NCI-H345 (cell line): ENCODE measurements at regions not wholly inside any gene's neighbourhood (a gene's known extent, or its start where the extent isn't known, plus 50 kb on each side); places are given as distances from the start of the nearest gene placed in this dataset.
A peak's percentile ranks its signal among the peaks of the same experiment; 100 is the strongest.
"Not testable (repeated sequence)": the region's sequence is repeated elsewhere in the genome, so short reads cannot be mapped to it uniquely, and the experiment has no call there.

Experiments
- DNase-seq: peaks from one replicate; lab custom pipeline; 2025; lab: John Stamatoyannopoulos, UW

GRCh38 chr18:24624421-24624820 is 164.0 kb downstream of the HRH4 start:
- not testable (repeated sequence) for DNase-seq

- no peak for DNase-seq
Observed at GRCh38 chr18:24627644-24628315, 167.3 kb downstream of the HRH4 start.

- DNase-seq: no peak
Observed at GRCh38 chr18:24628326-24628725, 167.9 kb downstream of the HRH4 start.

- no peak for DNase-seq
Observed at GRCh38 chr18:24629921-24630320, 169.5 kb downstream of the HRH4 start.

- peak; percentile 53 for DNase-seq
Observed at GRCh38 chr18:24630346-24630880, 170.0 kb downstream of the HRH4 start.

- DNase-seq: peak; percentile 80
Observed at GRCh38 chr18:24631243-24632025, 171.0 kb downstream of the HRH4 start.

- DNase-seq: peak; percentile 89
Observed at GRCh38 chr18:24632158-24632988, 171.9 kb downstream of the HRH4 start.

- DNase-seq: no peak
Observed at GRCh38 chr18:24633121-24633520, 172.7 kb downstream of the HRH4 start.

- no peak for DNase-seq
Observed at GRCh38 chr18:24649571-24649970, 189.1 kb downstream of the HRH4 start.

- no peak for DNase-seq
Observed at GRCh38 chr18:24651434-24651833, 191.0 kb downstream of the HRH4 start.

GRCh38 chr18:24656050-24656449 is 195.6 kb downstream of the HRH4 start:
- no peak for DNase-seq

- DNase-seq: peak; percentile 52
Observed at GRCh38 chr18:24656551-24657443, 196.4 kb downstream of the HRH4 start.

GRCh38 chr18:24657444-24657842 is 197.0 kb downstream of the HRH4 start:
- no peak for DNase-seq

GRCh38 chr18:24658302-24658701 is 197.9 kb downstream of the HRH4 start:
- no peak for DNase-seq

- no peak for DNase-seq
Observed at GRCh38 chr18:24659827-24660720, 199.6 kb downstream of the HRH4 start.

GRCh38 chr18:24660956-24661355 is 200.5 kb downstream of the HRH4 start:
- DNase-seq: no peak

GRCh38 chr18:24662412-24662821 is 202.0 kb downstream of the HRH4 start:
- DNase-seq: no peak

- no peak for DNase-seq
Observed at GRCh38 chr18:24663026-24663425, 202.6 kb downstream of the HRH4 start.

GRCh38 chr18:24669015-24669414 is 208.6 kb downstream of the HRH4 start:
- DNase-seq: no peak

GRCh38 chr18:24669502-24669901 is 209.1 kb downstream of the HRH4 start:
- no peak for DNase-seq
